A673 (cell line): ENCODE measurements at regions not wholly inside any gene's neighbourhood (a gene's known extent, or its start where the extent isn't known, plus 50 kb on each side); places are given as distances from the start of the nearest gene placed in this dataset.

Experiments
- EZH2 ChIP-seq: fragments of 200-600 bp; sonication (generic); IDR thresholded peaks from 2 replicates; pipeline ENCODE4 v1.6.1; 2017; ENCODE audit warnings: borderline replicate concordance, low read depth, mild to moderate bottlenecking, mixed read lengths, antibody characterized with exemption, low read length; ENCODE audit not compliant: poor library complexity, severe bottlenecking
- TF ChIP-seq, protein P1 (sequence below): fragments of 300-800, 200-600 bp; sonication (generic); conservative IDR thresholded peaks from 2 replicates; pipeline ENCODE4 v1.5.1; 2017; ENCODE audit warnings: low read depth, mild to moderate bottlenecking, antibody characterized with exemption, low read length, moderate library complexity, mixed read lengths

- TF ChIP-seq, protein P1, sequence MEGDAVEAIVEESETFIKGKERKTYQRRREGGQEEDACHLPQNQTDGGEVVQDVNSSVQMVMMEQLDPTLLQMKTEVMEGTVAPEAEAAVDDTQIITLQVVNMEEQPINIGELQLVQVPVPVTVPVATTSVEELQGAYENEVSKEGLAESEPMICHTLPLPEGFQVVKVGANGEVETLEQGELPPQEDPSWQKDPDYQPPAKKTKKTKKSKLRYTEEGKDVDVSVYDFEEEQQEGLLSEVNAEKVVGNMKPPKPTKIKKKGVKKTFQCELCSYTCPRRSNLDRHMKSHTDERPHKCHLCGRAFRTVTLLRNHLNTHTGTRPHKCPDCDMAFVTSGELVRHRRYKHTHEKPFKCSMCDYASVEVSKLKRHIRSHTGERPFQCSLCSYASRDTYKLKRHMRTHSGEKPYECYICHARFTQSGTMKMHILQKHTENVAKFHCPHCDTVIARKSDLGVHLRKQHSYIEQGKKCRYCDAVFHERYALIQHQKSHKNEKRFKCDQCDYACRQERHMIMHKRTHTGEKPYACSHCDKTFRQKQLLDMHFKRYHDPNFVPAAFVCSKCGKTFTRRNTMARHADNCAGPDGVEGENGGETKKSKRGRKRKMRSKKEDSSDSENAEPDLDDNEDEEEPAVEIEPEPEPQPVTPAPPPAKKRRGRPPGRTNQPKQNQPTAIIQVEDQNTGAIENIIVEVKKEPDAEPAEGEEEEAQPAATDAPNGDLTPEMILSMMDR: no peak
- no peak for TF ChIP-seq EZH2
Observed at GRCh38 chr6:168896321-168896720, 357.3 kb downstream of the THBS2 start.
